Choroid plexus epithelial cell (primary cell): ENCODE measurements at regions not wholly inside any gene's neighbourhood (a gene's known extent, or its start where the extent isn't known, plus 50 kb on each side); places are given as distances from the start of the nearest gene placed in this dataset.

Experiments
- DNase-seq: peaks from one replicate; pipeline ENCODE4 v3.0.0-alpha.2; 2010; ENCODE audit warnings: low read depth
- H3K4me3 ChIP-seq: 2 replicates; pipeline ENCODE4 v1.5.1; 2011; ENCODE audit warnings: low read depth, mild to moderate bottlenecking, control low read depth, low read length, moderate library complexity
- CTCF ChIP-seq: conservative IDR thresholded peaks from 2 replicates; pipeline ENCODE4 v1.5.1; 2011; ENCODE audit warnings: low read depth, mild to moderate bottlenecking, control low read depth, inconsistent platforms, low read length, moderate library complexity

- no peak overlapping the region for H3K4me3 ChIP-seq
- peak; percentile 78 for DNase-seq
- peak; percentile 93 for TF ChIP-seq CTCF
These were observed 180.3 kb upstream of the TSC22D2 start for GRCh38 chr3:150227839-150228238.

GRCh38 chr3:150225986-150226385, 182.1 kb upstream of the TSC22D2 start:
- DNase-seq: no peak
- no peak overlapping the region for H3K4me3 ChIP-seq

GRCh38 chr3:150223558-150223957, 184.5 kb upstream of the TSC22D2 start:
- no peak for TF ChIP-seq CTCF
- no peak for DNase-seq
- H3K4me3 ChIP-seq: no peak overlapping the region

More at GRCh38 chr3:150225986-150226385, 182.1 kb upstream of the TSC22D2 start:
- TF ChIP-seq CTCF: no peak

GRCh38 chr3:150222691-150223489, 185.2 kb upstream of the TSC22D2 start:
- TF ChIP-seq CTCF: no peak
- no peak overlapping the region for H3K4me3 ChIP-seq
- no peak for DNase-seq

GRCh38 chr3:150221904-150222523, 186.1 kb upstream of the TSC22D2 start:
- no peak for TF ChIP-seq CTCF
- no peak for DNase-seq
- no peak overlapping the region for H3K4me3 ChIP-seq

GRCh38 chr3:150220799-150221198, 187.3 kb upstream of the TSC22D2 start:
- peak overlapping the region; percentile 51 for H3K4me3 ChIP-seq
- no peak for TF ChIP-seq CTCF
- DNase-seq: no peak

GRCh38 chr3:150220041-150220440, 188.1 kb upstream of the TSC22D2 start:
- DNase-seq: no peak
- TF ChIP-seq CTCF: no peak
- H3K4me3 ChIP-seq: no peak overlapping the region
